HFFc6 (cell line): ENCODE measurements at regions not wholly inside any gene's neighbourhood (a gene's known extent, or its start where the extent isn't known, plus 50 kb on each side); places are given as distances from the start of the nearest gene placed in this dataset.

Source experiments
- DNase-seq: peaks from one replicate; pipeline ENCODE4 v3.0.0-alpha.2; 2018
- H3K27ac Mint-ChIP-seq: 2 replicates; pipeline ENCODE4 v1.8.0; 2020; ENCODE audit warnings: mild to moderate bottlenecking, mixed read lengths
- H3K27me3 Mint-ChIP-seq: 2 replicates; pipeline ENCODE4 v1.8.0; 2021; ENCODE audit warnings: mild to moderate bottlenecking, moderate library complexity, mixed read lengths; ENCODE audit not compliant: insufficient read depth
- H3K36me3 Mint-ChIP-seq: 2 replicates; pipeline ENCODE4 v1.8.0; 2021; ENCODE audit warnings: low read depth, mixed read lengths
- H3K4me1 Mint-ChIP-seq: 2 replicates; pipeline ENCODE4 v1.8.0; 2020; ENCODE audit warnings: low read depth, mixed read lengths
- H3K4me3 Mint-ChIP-seq: 2 replicates; pipeline ENCODE4 v1.8.0; 2020; ENCODE audit warnings: mild to moderate bottlenecking, moderate library complexity, mixed read lengths
- H3K9me3 Mint-ChIP-seq: 2 replicates; pipeline ENCODE4 v1.8.0; 2020; ENCODE audit warnings: mild to moderate bottlenecking, mixed read lengths
- CTCF ChIP-seq: fragments of 200-600 bp; sonication (generic); IDR thresholded peaks from 2 replicates; pipeline ENCODE4 v1.5.0; 2021; ENCODE audit warnings: antibody characterized with exemption, mild to moderate bottlenecking

DNA sequence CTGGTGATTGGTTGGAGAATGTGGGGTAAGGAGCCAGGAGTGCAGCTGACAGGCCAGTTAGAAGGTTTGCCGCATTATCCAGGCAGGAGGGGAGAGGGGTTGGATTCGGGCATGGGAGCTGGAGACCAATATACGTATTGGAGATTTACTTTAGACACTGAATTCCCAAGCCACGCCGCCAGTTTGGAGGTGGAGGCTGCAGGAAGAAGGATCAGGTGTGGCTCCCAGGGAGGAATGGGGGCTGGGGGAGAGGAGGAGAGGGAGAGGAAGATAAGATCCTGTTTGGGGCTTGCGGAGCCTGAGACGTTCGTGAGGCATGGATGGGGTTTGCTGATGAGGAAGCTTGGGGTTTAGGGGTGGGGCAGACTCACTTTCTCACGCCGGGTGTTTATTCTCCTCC, 155.1 kb upstream of the IGSF21 start:
- Mint-ChIP-seq H3K4me1 (no peaks in the 10 kb centered on the region), H3K27me3 (peaks cover 6% of the 10 kb centered on the region), H3K4me3 (no peak overlapping the region), H3K36me3 (no peaks in the 10 kb centered on the region), H3K9me3 (no peaks in the 10 kb centered on the region; the same call in 1 of the 2 replicates), H3K27ac (no peak overlapping the region)
- TF ChIP-seq CTCF, result no peak
- no peak for DNase-seq

DNA sequence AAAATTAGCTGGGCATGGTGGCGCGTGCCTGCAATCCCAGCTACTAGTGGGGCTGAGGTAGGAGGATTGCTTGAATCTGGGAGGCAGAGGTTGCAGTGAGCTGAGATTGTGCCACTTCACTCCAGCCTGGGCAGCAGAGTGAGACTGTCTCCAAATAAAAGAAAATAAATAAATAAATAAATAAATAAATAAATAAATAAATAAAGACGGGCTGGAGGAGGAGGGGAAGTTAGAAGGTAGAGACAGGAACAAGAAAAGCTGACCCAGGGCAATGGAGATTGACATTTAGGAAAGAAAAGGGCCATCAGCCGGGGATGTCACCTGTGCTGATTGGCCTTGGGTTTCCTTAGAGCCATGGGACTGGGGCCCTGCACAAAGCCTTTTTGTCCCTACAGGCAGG, 153.7 kb upstream of the IGSF21 start:
- H3K4me1 Mint-ChIP-seq, result no peaks in the 10 kb centered on the region
- peaks cover 6% of the 10 kb centered on the region for H3K27me3 Mint-ChIP-seq
- H3K27ac Mint-ChIP-seq, result no peak overlapping the region
- no peak for DNase-seq
- no peaks in the 10 kb centered on the region for H3K9me3 Mint-ChIP-seq
- H3K4me3 Mint-ChIP-seq, result no peak overlapping the region
- no peak for TF ChIP-seq CTCF
- no peaks in the 10 kb centered on the region for H3K36me3 Mint-ChIP-seq

DNA sequence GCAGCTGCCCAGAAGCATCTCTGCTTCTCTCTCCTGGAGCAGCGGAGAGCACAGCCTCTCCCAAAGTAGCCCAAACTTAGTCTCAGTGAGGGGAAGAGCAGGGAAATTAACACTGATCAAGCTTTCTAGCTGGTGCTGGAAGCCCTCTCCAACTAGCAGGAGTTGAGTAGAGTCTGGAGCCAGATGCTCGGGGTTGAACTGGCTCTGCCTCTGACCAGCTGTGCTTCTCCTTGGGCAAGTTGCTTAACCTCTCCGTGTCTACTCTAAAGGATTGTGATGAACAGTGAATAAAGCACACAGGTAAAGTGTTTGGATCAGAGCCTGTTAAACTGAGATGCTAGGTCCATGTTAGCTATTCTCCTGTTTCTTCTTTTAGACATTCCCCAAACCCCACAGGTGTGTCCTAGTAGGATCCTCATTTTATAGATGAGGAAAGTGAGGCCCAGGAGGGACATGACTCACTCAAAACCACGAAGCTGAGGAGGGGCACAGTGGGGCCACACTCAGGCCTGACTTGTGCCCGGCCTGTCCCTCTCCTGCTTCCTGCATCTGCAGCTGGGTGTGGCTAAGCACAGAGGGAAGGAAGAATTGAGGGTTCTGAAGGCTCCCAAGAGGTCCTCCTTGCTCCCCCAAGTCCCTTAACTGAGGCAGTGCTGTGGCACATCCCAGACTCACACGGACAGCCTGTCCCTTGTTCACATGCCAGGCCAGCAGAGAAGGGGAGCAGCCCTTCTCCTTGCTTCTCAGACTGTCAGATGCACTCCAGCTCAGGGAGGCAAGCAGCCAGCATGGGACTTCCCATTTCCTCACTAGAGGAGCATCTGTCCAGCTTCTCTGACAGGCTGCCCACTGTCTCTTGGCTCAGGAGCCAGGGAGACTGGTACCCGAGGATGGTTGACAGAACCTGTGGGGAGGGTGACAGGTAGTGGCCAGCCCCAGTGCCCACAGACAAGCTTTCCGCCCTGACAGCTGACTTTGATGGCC, 152.0 kb upstream of the IGSF21 start:
- H3K36me3 Mint-ChIP-seq, result no peaks in the 10 kb centered on the region
- DNase-seq, result no peak
- H3K27me3 Mint-ChIP-seq, result no peaks in the 10 kb centered on the region; the same call in 1 of the 2 replicates
- H3K27ac Mint-ChIP-seq, result no peak overlapping the region
- no peaks in the 10 kb centered on the region for H3K9me3 Mint-ChIP-seq
- no peak overlapping the region for H3K4me3 Mint-ChIP-seq
- TF ChIP-seq CTCF, result no peak
- no peaks in the 10 kb centered on the region for H3K4me1 Mint-ChIP-seq

GRCh38 chr1:17957588-17958267, 149.9 kb upstream of the IGSF21 start:
- no peaks in the 10 kb centered on the region for H3K36me3 Mint-ChIP-seq
- H3K27ac Mint-ChIP-seq, result no peak overlapping the region
- H3K4me3 Mint-ChIP-seq, result no peak overlapping the region
- H3K27me3 Mint-ChIP-seq, result peaks cover 2% of the 10 kb centered on the region; the same call in 1 of the 2 replicates
- no peaks in the 10 kb centered on the region for H3K9me3 Mint-ChIP-seq
- DNase-seq, result no peak
- no peak for TF ChIP-seq CTCF
- no peaks in the 10 kb centered on the region for H3K4me1 Mint-ChIP-seq

DNA sequence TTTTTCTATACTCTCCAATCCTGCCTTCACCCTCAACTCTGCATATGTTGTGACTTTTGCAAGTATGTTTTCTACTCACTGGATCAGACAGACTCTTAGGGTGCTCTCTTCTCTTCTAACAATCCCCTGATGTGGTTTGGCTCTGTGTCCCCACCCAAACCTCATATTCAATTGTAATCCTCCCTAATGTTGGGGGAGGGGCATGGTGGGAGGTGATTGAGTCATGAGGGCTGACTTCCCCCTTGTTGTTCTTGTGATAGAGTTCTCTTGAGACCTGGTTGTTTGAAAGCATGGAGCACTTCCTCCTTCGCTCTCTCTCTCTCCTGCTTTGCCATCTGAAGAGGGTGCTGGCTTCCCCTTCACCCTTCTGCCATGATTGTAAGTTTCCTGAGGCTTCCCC, 148.9 kb upstream of the IGSF21 start:
- H3K9me3 Mint-ChIP-seq, result no peaks in the 10 kb centered on the region
- no peak for TF ChIP-seq CTCF
- peaks cover 4% of the 10 kb centered on the region; the same call in 1 of the 2 replicates for H3K27me3 Mint-ChIP-seq
- no peak overlapping the region for H3K4me3 Mint-ChIP-seq
- H3K4me1 Mint-ChIP-seq, result no peaks in the 10 kb centered on the region
- DNase-seq, result no peak
- H3K36me3 Mint-ChIP-seq, result no peaks in the 10 kb centered on the region
- no peak overlapping the region for H3K27ac Mint-ChIP-seq
